GM21526 (cell line): ENCODE measurements at regions not wholly inside any gene's neighbourhood (a gene's known extent, or its start where the extent isn't known, plus 50 kb on each side); places are given as distances from the start of the nearest gene placed in this dataset.
"Not testable (repeated sequence)": the region's sequence is repeated elsewhere in the genome, so short reads cannot be mapped to it uniquely, and the experiment has no call there.

Source experiments
- ATAC-seq: cut with Tn5 transposase; IDR thresholded peaks from one replicate; pipeline ENCODE4 v1.9.1; 2021; ENCODE audit warnings: moderate library complexity; ENCODE audit not compliant: unreplicated experiment, low FRiP score

- ATAC-seq = no peak
Observed at GRCh38 chr7:77484785-77485184, 52.3 kb upstream of the PTPN12 start.

GRCh38 chr7:77482015-77482414, 55.1 kb upstream of the PTPN12 start:
- no peak for ATAC-seq

- no peak for ATAC-seq
Observed at GRCh38 chr7:77481615-77482014, 55.5 kb upstream of the PTPN12 start.

GRCh38 chr7:77480102-77480627, 56.9 kb upstream of the PTPN12 start:
- ATAC-seq = not testable (repeated sequence)

- ATAC-seq = no peak
Observed at GRCh38 chr7:77479536-77480088, 57.5 kb upstream of the PTPN12 start.

- no peak for ATAC-seq
Observed at GRCh38 chr7:77476871-77477270, 60.2 kb upstream of the PTPN12 start.

GRCh38 chr7:77475181-77475580, 59.0 kb upstream of the GSAP start:
- ATAC-seq = no peak

- ATAC-seq = no peak
Observed at GRCh38 chr7:77474756-77475155, 58.6 kb upstream of the GSAP start.

- ATAC-seq = no peak
Observed at GRCh38 chr7:77473229-77474005, 57.3 kb upstream of the GSAP start.

GRCh38 chr7:77469927-77470326, 53.8 kb upstream of the GSAP start:
- no peak for ATAC-seq

- ATAC-seq = no peak
Observed at GRCh38 chr7:77467408-77467807, 51.3 kb upstream of the GSAP start.

- ATAC-seq = peak; percentile 42
Observed at GRCh38 chr7:77466450-77466849, 50.3 kb upstream of the GSAP start.
